ENCODE measurements at regions not wholly inside any gene's neighbourhood (a gene's known extent, or its start where the extent isn't known, plus 50 kb on each side); places are given as distances from the start of the nearest gene placed in this dataset.
"Not testable (repeated sequence)": the region's sequence is repeated elsewhere in the genome, so short reads cannot be mapped to it uniquely, and the experiment has no call there.

GRCh38 chr5:145025775-145026174 lies 809.4 kb downstream of the PRELID2 start:
- DNase-seq (no peak), ATAC-seq (replicated peaks in 1 of 4) (no peak)
- POLR2A ChIA-PET, result no interaction called here
- H3K4me3 ChIP-seq (ENCODE audit: control insufficient read depth in 1 of 2, extremely low read depth in 1 of 2, low read length in 1 of 2), result no peak overlapping the region
- no peak overlapping the region for H3K27ac ChIP-seq (ENCODE audit: low read length)
- Mint-ChIP-seq H3K27ac (no peak overlapping the region), H3K36me3 (no peaks in the 10 kb centered on the region), H3K4me1 (no peaks in the 10 kb centered on the region), H3K9me3 (peaks cover 2 to 14% (median 6%) of the 10 kb centered on the region in 3 donors), H3K4me3 (no peak overlapping the region), H3K27me3 (no peaks in the 10 kb centered on the region)
- no peaks in the 10 kb centered on the region for H3K27me3 ChIP-seq (replicated peaks in 1 of 2; ENCODE audit: control insufficient read depth in 2 of 2, extremely low read depth in 1 of 2, insufficient read depth in 2 of 2, low read length in 1 of 2)
- H3K4me1 ChIP-seq (ENCODE audit: control insufficient read depth in 1 of 2, extremely low read depth in 1 of 2, insufficient read depth in 2 of 2, low read length in 2 of 2), result no peaks in the 10 kb centered on the region
- H3K36me3 ChIP-seq (ENCODE audit: control insufficient read depth in 2 of 2, extremely low read depth in 1 of 2, insufficient read depth in 1 of 2, low read length in 1 of 2), result no peaks in the 10 kb centered on the region
- no peaks in the 10 kb centered on the region for H3K9me3 ChIP-seq
- CTCF ChIA-PET, result no interaction called here
- WGBS (ENCODE audit: insufficient coverage), result 33% methylated on average over 1 of the region's 3 CpGs

- ChIA-PET POLR2A (no interaction called here), CTCF (no interaction called here)
- H3K9me3 ChIP-seq, result no peaks in the 10 kb centered on the region
- no peak overlapping the region for H3K4me3 Mint-ChIP-seq
- H3K9me3 Mint-ChIP-seq, result peaks cover 1 to 27% (median 8%) of the 10 kb centered on the region in 3 donors
- H3K27ac ChIP-seq (ENCODE audit: low read length), result no peak overlapping the region
- no peaks in the 10 kb centered on the region for H3K27me3 Mint-ChIP-seq
- H3K27me3 ChIP-seq (replicated peaks in 1 of 2; ENCODE audit: control insufficient read depth in 2 of 2, extremely low read depth in 1 of 2, insufficient read depth in 2 of 2, low read length in 1 of 2), result no peaks in the 10 kb centered on the region
- H3K4me3 ChIP-seq (ENCODE audit: control insufficient read depth in 1 of 2, extremely low read depth in 1 of 2, low read length in 1 of 2), result no peak overlapping the region
- 67% methylated on average over 1 of the region's 1 CpG for WGBS (ENCODE audit: insufficient coverage)
- H3K27ac Mint-ChIP-seq, result no peak overlapping the region
- no peak for DNase-seq
- no peaks in the 10 kb centered on the region for H3K36me3 ChIP-seq (ENCODE audit: control insufficient read depth in 2 of 2, extremely low read depth in 1 of 2, insufficient read depth in 1 of 2, low read length in 1 of 2)
- no peak for ATAC-seq (replicated peaks in 1 of 4)
- no peaks in the 10 kb centered on the region for H3K36me3 Mint-ChIP-seq
- no peaks in the 10 kb centered on the region for H3K4me1 ChIP-seq (ENCODE audit: control insufficient read depth in 1 of 2, extremely low read depth in 1 of 2, insufficient read depth in 2 of 2, low read length in 2 of 2)
- H3K4me1 Mint-ChIP-seq, result no peaks in the 10 kb centered on the region
Observed at GRCh38 chr5:145015146-145015545, 820.0 kb downstream of the PRELID2 start.

DNA sequence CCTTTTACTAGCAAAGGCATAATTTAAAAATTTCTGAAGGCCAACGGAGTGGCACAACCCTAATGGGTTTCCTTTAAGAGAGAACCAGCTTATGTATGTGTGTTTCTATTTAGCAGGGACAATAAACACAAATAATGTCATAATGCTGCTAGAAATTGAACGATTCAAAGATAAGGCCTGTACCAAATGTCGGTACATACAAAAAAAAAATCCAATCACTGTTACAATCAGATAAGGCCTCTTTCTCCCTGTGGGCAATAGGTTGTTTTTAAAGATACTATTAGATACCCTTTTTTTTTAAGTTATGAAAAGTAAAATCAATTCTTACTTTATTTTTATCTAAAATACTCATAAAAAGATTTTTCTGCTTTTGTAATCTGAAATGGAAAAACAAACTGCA lies 821.0 kb downstream of the PRELID2 start:
- Histone ChIP-seq H3K4me3 (ENCODE audit: control insufficient read depth in 1 of 2, extremely low read depth in 1 of 2, low read length in 1 of 2) (no peak overlapping the region), H3K9me3 (no peaks in the 10 kb centered on the region), H3K36me3 (ENCODE audit: control insufficient read depth in 2 of 2, extremely low read depth in 1 of 2, insufficient read depth in 1 of 2, low read length in 1 of 2) (no peaks in the 10 kb centered on the region), H3K27me3 (replicated peaks in 1 of 2; ENCODE audit: control insufficient read depth in 2 of 2, extremely low read depth in 1 of 2, insufficient read depth in 2 of 2, low read length in 1 of 2) (no peaks in the 10 kb centered on the region), H3K4me1 (ENCODE audit: control insufficient read depth in 1 of 2, extremely low read depth in 1 of 2, insufficient read depth in 2 of 2, low read length in 2 of 2) (no peaks in the 10 kb centered on the region), H3K27ac (ENCODE audit: low read length) (no peak overlapping the region)
- Mint-ChIP-seq H3K36me3 (no peaks in the 10 kb centered on the region), H3K9me3 (peaks cover 1 to 27% (median 8%) of the 10 kb centered on the region in 3 donors), H3K27me3 (no peaks in the 10 kb centered on the region), H3K4me3 (no peak overlapping the region), H3K4me1 (no peaks in the 10 kb centered on the region), H3K27ac (no peak overlapping the region)
- POLR2A ChIA-PET, result no interaction called here
- CTCF ChIA-PET, result no interaction called here
- no CpG with 5 or more reads among the region's 3 CpGs for WGBS (ENCODE audit: insufficient coverage)
- DNase-seq (no peak), ATAC-seq (replicated peaks in 1 of 4) (no peak)

DNA sequence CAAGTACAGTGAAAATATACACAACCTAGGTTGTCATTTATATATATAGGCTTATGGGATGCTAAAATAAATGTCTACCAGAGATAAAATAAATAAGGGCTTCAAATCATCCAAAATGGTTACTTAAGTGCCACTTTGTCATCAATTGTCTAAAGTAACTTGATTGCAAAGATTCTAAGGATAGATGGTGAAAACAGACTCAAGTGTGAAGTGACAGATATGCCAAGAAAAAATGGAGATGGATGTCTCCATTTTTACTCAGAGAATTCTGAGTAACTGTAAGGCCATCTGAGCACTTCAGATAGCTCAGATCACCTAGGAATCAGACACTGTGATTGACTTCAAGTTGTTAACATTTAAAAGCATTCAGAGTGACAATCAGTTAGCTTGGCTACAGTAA lies 824.3 kb downstream of the PRELID2 start:
- Mint-ChIP-seq H3K27me3 (no peaks in the 10 kb centered on the region), H3K27ac (no peak overlapping the region), H3K4me3 (no peak overlapping the region), H3K36me3 (no peaks in the 10 kb centered on the region), H3K4me1 (no peaks in the 10 kb centered on the region), H3K9me3 (peaks cover 0 to 19% (median 6%) of the 10 kb centered on the region in 3 donors)
- Histone ChIP-seq H3K36me3 (ENCODE audit: control insufficient read depth in 2 of 2, extremely low read depth in 1 of 2, insufficient read depth in 1 of 2, low read length in 1 of 2) (no peaks in the 10 kb centered on the region), H3K4me3 (ENCODE audit: control insufficient read depth in 1 of 2, extremely low read depth in 1 of 2, low read length in 1 of 2) (no peak overlapping the region), H3K27ac (ENCODE audit: low read length) (no peak overlapping the region), H3K4me1 (ENCODE audit: control insufficient read depth in 1 of 2, extremely low read depth in 1 of 2, insufficient read depth in 2 of 2, low read length in 2 of 2) (no peaks in the 10 kb centered on the region), H3K9me3 (no peaks in the 10 kb centered on the region), H3K27me3 (replicated peaks in 1 of 2; ENCODE audit: control insufficient read depth in 2 of 2, extremely low read depth in 1 of 2, insufficient read depth in 2 of 2, low read length in 1 of 2) (no peaks in the 10 kb centered on the region)
- DNase-seq (no peak), ATAC-seq (replicated peaks in 1 of 4) (no peak)
- ChIA-PET POLR2A (no interaction called here), CTCF (no interaction called here)

- H3K4me3 Mint-ChIP-seq, result no peak overlapping the region
- H3K4me1 Mint-ChIP-seq, result no peaks in the 10 kb centered on the region
- no peaks in the 10 kb centered on the region for H3K36me3 ChIP-seq (ENCODE audit: control insufficient read depth in 2 of 2, extremely low read depth in 1 of 2, insufficient read depth in 1 of 2, low read length in 1 of 2)
- H3K27ac Mint-ChIP-seq, result no peak overlapping the region
- no peaks in the 10 kb centered on the region for H3K4me1 ChIP-seq (ENCODE audit: control insufficient read depth in 1 of 2, extremely low read depth in 1 of 2, insufficient read depth in 2 of 2, low read length in 2 of 2)
- no peak overlapping the region for H3K27ac ChIP-seq (ENCODE audit: low read length)
- H3K27me3 Mint-ChIP-seq, result no peaks in the 10 kb centered on the region
- WGBS (ENCODE audit: insufficient coverage), result no CpG with 5 or more reads among the region's 2 CpGs
- no peaks in the 10 kb centered on the region for H3K9me3 ChIP-seq
- ATAC-seq (replicated peaks in 1 of 4) (no peak), DNase-seq (no peak)
- ChIA-PET CTCF (interaction anchor here in 1 of 2 donors (0.7 kb wide), 1 partner anchor 72 kb away, joined by 4 read pairs; no protein-coding TSS in a partner anchor), POLR2A (no interaction called here)
- peaks cover 5 to 16% (median 6%) of the 10 kb centered on the region in 3 donors for H3K9me3 Mint-ChIP-seq
- no peak overlapping the region for H3K4me3 ChIP-seq (ENCODE audit: control insufficient read depth in 1 of 2, extremely low read depth in 1 of 2, low read length in 1 of 2)
- no peaks in the 10 kb centered on the region for H3K36me3 Mint-ChIP-seq
- no peaks in the 10 kb centered on the region for H3K27me3 ChIP-seq (replicated peaks in 1 of 2; ENCODE audit: control insufficient read depth in 2 of 2, extremely low read depth in 1 of 2, insufficient read depth in 2 of 2, low read length in 1 of 2)
Observed at GRCh38 chr5:145008876-145009530, 826.1 kb downstream of the PRELID2 start.

DNA sequence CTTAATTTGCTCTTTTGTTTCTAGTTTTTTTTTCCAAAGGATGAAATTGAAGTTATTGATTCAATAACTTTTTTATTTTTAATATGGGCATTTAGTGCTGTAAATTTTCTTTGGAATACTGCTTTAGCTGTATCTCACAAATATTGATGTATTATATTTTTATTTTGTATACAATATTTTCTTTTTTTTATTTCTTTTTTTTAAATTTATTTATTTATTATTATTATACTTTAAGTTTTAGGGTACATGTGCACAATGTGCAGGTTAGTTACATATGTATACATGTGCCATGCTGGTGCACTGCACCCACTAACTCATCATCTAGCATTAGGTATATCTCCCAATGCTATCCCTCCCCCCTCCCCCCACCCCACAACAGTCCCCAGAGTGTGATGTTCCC lies 823.7 kb downstream of the KCTD16 start:
- H3K4me1 Mint-ChIP-seq; CTCF ChIA-PET; DNase-seq; H3K27ac Mint-ChIP-seq; H3K4me3 ChIP-seq (ENCODE audit: control insufficient read depth in 1 of 2, extremely low read depth in 1 of 2, low read length in 1 of 2); H3K9me3 ChIP-seq; H3K27me3 ChIP-seq (replicated peaks in 1 of 2; ENCODE audit: control insufficient read depth in 2 of 2, extremely low read depth in 1 of 2, insufficient read depth in 2 of 2, low read length in 1 of 2); ATAC-seq (replicated peaks in 1 of 4); H3K36me3 ChIP-seq (ENCODE audit: control insufficient read depth in 2 of 2, extremely low read depth in 1 of 2, insufficient read depth in 1 of 2, low read length in 1 of 2); H3K27me3 Mint-ChIP-seq; POLR2A ChIA-PET; H3K4me1 ChIP-seq (ENCODE audit: control insufficient read depth in 1 of 2, extremely low read depth in 1 of 2, insufficient read depth in 2 of 2, low read length in 2 of 2); H3K27ac ChIP-seq (ENCODE audit: low read length); H3K36me3 Mint-ChIP-seq; H3K4me3 Mint-ChIP-seq: not testable (repeated sequence)
- peaks cover 3 to 13% (median 8%) of the 10 kb centered on the region in 3 donors for H3K9me3 Mint-ChIP-seq

GRCh38 chr5:144983101-144983500 lies 812.4 kb downstream of the KCTD16 start:
- Histone ChIP-seq H3K36me3 (ENCODE audit: control insufficient read depth in 2 of 2, extremely low read depth in 1 of 2, insufficient read depth in 1 of 2, low read length in 1 of 2) (no peaks in the 10 kb centered on the region), H3K9me3 (no peaks in the 10 kb centered on the region), H3K27me3 (replicated peaks in 1 of 2; ENCODE audit: control insufficient read depth in 2 of 2, extremely low read depth in 1 of 2, insufficient read depth in 2 of 2, low read length in 1 of 2) (no peaks in the 10 kb centered on the region), H3K4me1 (ENCODE audit: control insufficient read depth in 1 of 2, extremely low read depth in 1 of 2, insufficient read depth in 2 of 2, low read length in 2 of 2) (no peaks in the 10 kb centered on the region), H3K4me3 (ENCODE audit: control insufficient read depth in 1 of 2, extremely low read depth in 1 of 2, low read length in 1 of 2) (no peak overlapping the region), H3K27ac (ENCODE audit: low read length) (no peak overlapping the region)
- H3K4me1 Mint-ChIP-seq, result no peaks in the 10 kb centered on the region
- ChIA-PET POLR2A (no interaction called here), CTCF (no interaction called here)
- no peak overlapping the region for H3K27ac Mint-ChIP-seq
- DNase-seq, result no peak
- no peaks in the 10 kb centered on the region for H3K27me3 Mint-ChIP-seq
- no peak for ATAC-seq (replicated peaks in 1 of 4)
- no peaks in the 10 kb centered on the region for H3K36me3 Mint-ChIP-seq
- H3K4me3 Mint-ChIP-seq, result no peak overlapping the region
- peaks cover 11 to 24% (median 16%) of the 10 kb centered on the region in 3 donors for H3K9me3 Mint-ChIP-seq
